NCI-H2196 (cell line): ENCODE measurements at regions not wholly inside any gene's neighbourhood (a gene's known extent, or its start where the extent isn't known, plus 50 kb on each side); places are given as distances from the start of the nearest gene placed in this dataset.
"Not testable (repeated sequence)": the region's sequence is repeated elsewhere in the genome, so short reads cannot be mapped to it uniquely, and the experiment has no call there.

Source experiments
- DNase-seq: peaks from one replicate; lab custom pipeline; 2025; ENCODE audit not compliant: unreplicated experiment; lab: John Stamatoyannopoulos, UW

DNA sequence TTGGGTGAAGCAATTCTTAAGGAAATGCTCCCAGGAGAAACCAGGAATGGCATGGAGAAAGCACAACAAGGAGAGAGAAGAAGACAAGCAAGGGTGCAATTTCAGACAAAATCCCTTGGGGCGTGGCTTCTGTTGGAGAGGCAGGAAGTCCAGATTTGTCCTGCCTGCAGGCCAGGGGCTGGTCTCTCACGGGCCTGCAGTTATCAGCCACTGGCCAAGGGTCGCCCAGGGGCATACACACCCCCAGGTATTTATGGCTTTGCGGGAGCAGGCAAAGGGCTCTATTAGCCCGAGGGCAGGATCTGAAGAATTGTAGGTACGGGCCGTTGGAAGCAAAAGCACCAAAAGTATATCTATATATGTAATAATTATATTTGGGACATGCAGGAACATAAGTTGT, 87.7 kb downstream of the IYD start:
- DNase-seq = no peak

DNA sequence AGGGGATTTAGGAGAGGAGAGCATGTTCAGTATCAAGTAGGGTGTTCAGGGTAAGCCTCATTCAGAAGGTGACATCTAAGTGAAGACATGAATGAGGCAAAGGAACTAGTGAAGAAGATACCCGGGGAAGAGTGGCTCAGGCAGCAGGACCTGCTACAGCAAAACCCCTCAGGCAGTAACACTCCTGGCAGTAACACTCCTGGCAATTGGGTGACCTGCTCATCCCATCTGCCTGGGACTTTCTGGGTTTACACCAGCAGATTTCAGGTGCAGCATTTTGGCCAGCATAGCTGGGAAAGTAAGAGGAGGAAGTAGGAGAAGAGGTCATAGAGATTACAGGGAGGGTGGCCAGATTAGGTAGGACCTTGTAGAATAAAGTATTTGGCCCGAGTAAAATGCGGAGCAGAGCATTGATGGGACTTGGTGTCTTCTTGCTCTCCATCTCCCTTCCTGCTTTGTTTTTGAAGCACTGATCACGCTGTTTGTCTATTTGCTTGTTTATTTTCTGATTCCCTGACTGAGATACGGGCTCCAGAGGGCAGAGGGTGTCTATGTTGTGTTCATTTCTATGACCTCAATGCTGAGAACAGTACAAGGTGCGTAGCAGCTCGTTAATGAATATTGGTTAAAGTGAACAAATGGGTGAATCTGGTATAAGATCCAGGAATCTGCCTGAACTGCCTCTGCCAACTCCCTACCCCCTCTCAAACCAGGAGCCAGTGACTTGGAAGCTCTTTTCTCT, 88.3 kb downstream of the IYD start:
- DNase-seq = no peak

DNA sequence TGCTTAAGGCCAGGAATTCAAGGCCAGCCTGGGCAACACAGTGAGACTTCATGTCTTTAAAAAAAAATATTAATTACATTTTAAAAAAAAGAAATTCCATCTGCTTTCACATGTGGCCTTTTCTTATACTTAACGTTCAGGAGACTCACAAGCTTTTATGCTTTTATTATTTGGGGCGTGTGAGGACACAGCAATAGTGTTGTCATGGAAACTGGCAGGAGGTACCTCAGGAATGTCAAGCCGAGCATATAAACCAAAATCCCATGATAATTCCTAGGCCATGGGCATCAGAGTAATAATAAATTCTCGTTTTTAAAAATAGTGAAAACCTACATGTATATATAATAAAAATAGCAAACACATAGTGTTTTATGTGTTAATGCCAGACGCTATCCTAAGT, 89.8 kb downstream of the IYD start:
- DNase-seq = no peak

GRCh38 chr6:150463852-150464251, 95.0 kb downstream of the IYD start:
- DNase-seq = no peak

DNA sequence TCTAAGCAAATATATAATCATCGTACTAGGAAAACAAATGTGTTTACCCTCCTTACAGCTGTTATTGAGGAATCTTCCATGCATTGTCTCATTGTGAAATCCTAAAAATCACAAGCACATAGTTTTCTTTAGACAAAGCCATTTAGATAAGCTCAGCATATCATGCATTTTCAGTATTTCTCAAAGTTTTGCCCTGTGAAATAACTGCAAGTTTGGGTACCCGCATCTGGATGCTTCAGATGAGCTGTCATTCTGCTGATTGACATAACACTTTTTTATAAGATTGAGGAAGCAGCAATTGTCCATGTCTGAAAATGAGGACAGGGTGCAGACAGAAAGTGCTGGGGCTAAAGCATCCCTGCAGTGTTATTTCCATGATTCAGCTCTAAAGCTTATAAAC, 96.2 kb downstream of the IYD start:
- DNase-seq = no peak

DNA sequence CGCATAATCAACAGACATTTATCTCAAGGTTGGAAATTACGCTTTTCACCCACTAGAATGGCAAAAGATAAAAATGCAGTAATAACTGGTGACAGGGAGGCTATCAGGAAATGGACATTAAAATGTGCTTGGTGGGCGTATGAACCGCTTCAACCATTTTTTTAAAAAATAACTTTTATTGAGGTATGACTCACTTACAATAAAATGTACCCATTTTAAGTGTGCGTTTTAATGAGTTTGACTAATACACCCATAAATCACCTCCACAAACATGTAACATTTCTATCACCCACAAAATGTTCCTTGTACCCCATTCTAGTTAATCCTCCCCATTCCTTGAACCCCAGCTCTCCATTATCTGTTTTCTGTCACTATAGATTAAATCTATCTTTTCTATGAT, 96.8 kb downstream of the IYD start:
- DNase-seq = no peak

DNA sequence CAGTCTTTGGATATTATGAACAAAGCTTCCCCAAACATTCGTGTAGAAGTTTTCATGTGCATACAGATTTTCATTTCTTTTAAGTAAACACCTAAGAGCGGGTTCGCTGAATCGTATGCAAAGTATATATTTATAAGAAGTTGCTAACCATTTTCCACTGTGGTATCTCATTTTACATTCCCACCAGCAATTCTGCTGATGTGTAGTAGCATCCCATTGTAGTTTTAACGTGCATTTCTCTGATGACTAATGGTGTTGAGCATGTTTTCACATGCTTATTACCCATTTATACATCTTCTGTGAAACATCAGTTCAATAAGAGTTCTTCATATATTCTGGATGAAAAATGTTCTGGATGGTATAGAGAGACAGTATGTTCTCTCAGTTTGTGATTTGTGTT, 97.4 kb downstream of the IYD start:
- DNase-seq = no peak

DNA sequence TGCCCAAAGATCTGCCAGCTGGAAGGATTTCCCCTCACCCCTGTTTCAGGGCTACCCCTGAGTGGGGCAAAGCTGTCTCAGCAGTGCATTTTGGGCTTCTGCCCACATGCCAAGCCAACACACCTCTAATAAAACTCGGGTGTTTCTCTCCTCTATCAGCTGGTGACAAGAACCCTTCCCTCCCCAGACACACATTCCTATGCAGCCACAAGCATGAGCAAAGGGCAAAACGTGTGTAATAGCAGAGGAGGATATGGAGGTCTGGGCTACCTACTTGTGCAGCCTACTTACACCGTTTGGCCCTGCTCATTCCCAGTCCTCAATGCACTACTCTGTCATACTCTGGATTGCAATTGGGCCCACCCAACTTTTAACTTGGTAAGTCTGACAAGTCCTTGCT, 101.3 kb downstream of the IYD start:
- no peak for DNase-seq

- no peak for DNase-seq
These were observed 102.3 kb downstream of the IYD start for GRCh38 chr6:150470960-150471665.

DNA sequence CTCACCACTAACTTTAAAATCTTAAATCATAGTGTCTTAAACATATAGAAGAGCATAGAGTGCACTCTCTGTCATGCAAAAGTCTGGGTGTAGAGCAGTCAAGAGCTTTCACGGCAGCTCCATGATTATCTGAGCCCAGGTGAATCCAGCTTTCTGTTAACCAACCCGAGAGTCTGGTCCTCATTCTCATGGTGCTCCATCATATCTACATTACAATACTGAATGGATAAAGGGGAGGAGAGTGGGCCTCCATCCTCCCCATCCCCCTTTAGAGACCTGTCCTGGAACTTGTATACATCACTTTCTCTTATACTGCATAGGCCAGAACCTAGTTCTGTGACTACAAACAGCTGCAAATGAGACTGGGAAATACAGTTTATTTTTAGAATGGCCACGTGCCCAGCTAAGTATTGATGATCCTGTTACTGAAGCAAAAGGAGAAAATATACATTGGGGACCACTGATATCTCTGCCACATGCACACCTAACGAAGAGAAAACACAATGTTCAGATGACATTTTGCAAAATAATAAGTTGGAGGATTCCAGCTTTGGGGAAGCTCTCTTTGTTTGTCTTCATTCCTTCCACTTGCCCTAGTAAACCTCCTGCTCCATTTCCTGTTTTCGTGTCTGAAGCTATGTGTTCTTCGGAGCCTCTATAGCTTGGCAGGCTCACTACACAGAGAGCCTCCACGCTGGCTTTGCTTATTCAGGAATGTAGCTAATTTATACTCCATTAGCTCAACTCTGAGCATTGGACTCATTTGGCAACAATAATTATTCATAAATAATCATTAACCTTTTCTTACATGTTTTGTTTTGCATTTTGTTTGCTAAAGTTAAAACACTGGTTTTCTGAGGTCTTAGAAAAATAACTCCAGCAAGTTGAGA, 110.1 kb downstream of the IYD start:
- DNase-seq = no peak

- DNase-seq = no peak
These were observed 114.1 kb downstream of the IYD start for GRCh38 chr6:150482883-150483409.

- no peak for DNase-seq
These were observed 114.3 kb upstream of the PLEKHG1 start for GRCh38 chr6:150485161-150485958.

- DNase-seq = no peak
These were observed 113.6 kb upstream of the PLEKHG1 start for GRCh38 chr6:150486048-150486447.

DNA sequence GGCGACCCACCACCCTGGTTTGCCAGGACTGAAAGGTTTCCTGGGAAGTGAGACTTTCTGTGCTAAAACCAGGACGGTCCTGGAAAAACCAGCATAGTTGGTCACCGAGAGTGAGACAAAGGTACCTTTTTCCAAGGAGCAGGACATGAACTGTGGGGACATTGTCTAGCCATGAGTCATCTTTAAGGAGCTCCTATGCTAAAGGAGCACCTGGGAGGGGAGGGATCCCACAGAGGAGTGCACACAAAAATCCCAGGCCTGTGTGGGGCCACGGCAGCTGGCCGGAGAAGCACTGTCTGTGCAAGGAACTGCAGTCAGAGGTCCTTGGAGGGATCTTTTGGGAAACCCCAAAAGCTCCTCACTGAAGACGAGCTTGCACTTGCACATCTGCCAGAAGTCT, 109.1 kb upstream of the PLEKHG1 start:
- DNase-seq = no peak

DNA sequence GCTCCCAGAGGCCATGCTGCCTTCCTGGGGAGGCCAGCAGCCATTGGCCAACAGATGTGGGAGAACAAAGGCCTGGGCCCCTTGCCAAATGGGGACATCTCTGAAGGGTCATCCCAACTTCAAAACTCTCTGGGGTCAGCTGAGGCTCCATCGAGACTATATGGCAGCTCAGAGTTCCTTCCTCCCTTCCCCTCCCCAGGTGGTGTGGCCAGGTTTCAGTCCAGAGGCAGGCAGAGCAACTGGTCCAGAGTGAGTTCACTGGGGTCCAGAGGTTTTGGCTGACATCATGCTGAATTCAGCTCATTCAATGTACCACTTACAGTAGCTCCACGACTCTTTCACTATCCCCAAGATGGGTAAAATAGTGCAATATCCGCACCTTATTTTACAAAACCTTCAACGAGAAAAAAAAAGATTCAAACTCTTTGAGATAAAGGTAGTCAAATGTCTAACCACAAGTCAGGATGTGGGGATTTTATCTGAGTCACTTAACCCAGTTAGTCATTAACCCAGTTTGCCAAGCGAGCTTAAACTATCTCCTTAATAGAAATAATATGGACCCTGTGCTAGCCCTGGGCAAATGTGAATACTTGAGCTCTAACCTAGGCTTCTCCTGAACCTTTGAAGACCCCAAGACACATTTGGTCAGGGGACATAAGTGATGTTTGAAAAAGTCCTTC, 108.4 kb upstream of the PLEKHG1 start:
- no peak for DNase-seq

DNA sequence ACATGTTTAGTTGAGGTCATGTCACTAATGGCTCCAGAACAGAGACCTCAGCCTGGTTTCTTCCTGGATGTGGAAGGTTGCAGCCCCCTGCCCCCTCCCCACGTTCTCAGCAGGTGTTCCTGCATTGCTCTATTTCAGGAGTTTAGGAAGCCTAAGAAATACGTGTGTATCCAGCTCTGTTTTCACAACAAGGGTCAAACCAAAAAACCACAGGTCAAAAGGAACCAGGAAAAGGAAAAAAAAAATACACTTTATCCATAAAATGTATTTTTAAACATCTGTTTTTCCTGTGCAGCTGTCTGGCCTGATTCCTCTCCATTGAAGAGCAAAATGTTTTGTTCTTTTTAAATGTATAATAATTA, 107.9 kb upstream of the PLEKHG1 start:
- DNase-seq = no peak

- DNase-seq = no peak
These were observed 107.2 kb upstream of the PLEKHG1 start for GRCh38 chr6:150492507-150492906.

- DNase-seq = no peak
These were observed 106.7 kb upstream of the PLEKHG1 start for GRCh38 chr6:150492941-150493340.

- not testable (repeated sequence) for DNase-seq
These were observed 106.1 kb upstream of the PLEKHG1 start for GRCh38 chr6:150493552-150493951.

GRCh38 chr6:150494241-150494640, 105.4 kb upstream of the PLEKHG1 start:
- no peak for DNase-seq
